ENCODE measurements at regions not wholly inside any gene's neighbourhood (a gene's known extent, or its start where the extent isn't known, plus 50 kb on each side); places are given as distances from the start of the nearest gene placed in this dataset.

- no peak for TF ChIP-seq CTCF (IDR thresholded peaks at IDR 0.05; ENCODE audit: borderline replicate concordance, insufficient read depth, low read depth, low read length)
- no peak overlapping the region for H3K4me3 ChIP-seq (ENCODE audit: low read depth, low read length)
Observed at GRCh38 chr1:96366516-96366915, 355.1 kb upstream of the PTBP2 start.

- H3K4me3 ChIP-seq (ENCODE audit: low read depth, low read length), result no peak overlapping the region
- no peak for TF ChIP-seq CTCF (IDR thresholded peaks at IDR 0.05; ENCODE audit: borderline replicate concordance, insufficient read depth, low read depth, low read length)
Observed at GRCh38 chr1:96367791-96368190, 353.8 kb upstream of the PTBP2 start.

GRCh38 chr1:96370757-96371156, 350.8 kb upstream of the PTBP2 start:
- no peak for TF ChIP-seq CTCF (IDR thresholded peaks at IDR 0.05; ENCODE audit: borderline replicate concordance, insufficient read depth, low read depth, low read length)
- no peak overlapping the region for H3K4me3 ChIP-seq (ENCODE audit: low read depth, low read length)

GRCh38 chr1:96372881-96373280, 348.7 kb upstream of the PTBP2 start:
- TF ChIP-seq CTCF (IDR thresholded peaks at IDR 0.05; ENCODE audit: borderline replicate concordance, insufficient read depth, low read depth, low read length), result no peak
- no peak overlapping the region for H3K4me3 ChIP-seq (ENCODE audit: low read depth, low read length)

GRCh38 chr1:96374076-96374762, 347.4 kb upstream of the PTBP2 start:
- TF ChIP-seq CTCF (IDR thresholded peaks at IDR 0.05; ENCODE audit: borderline replicate concordance, insufficient read depth, low read depth, low read length), result no peak
- no peak overlapping the region for H3K4me3 ChIP-seq (ENCODE audit: low read depth, low read length)

- no peak for TF ChIP-seq CTCF (IDR thresholded peaks at IDR 0.05; ENCODE audit: borderline replicate concordance, insufficient read depth, low read depth, low read length)
- no peak overlapping the region for H3K4me3 ChIP-seq (ENCODE audit: low read depth, low read length)
Observed at GRCh38 chr1:96376846-96377245, 344.7 kb upstream of the PTBP2 start.

GRCh38 chr1:96384611-96385010, 337.0 kb upstream of the PTBP2 start:
- no peak overlapping the region for H3K4me3 ChIP-seq (ENCODE audit: low read depth, low read length)
- no peak for TF ChIP-seq CTCF (IDR thresholded peaks at IDR 0.05; ENCODE audit: borderline replicate concordance, insufficient read depth, low read depth, low read length)
